OCI-LY1 (cell line): ENCODE measurements at regions not wholly inside any gene's neighbourhood (a gene's known extent, or its start where the extent isn't known, plus 50 kb on each side); places are given as distances from the start of the nearest gene placed in this dataset.

ENCODE experiments used
- H2AFZ ChIP-seq: fragments of 200-600 bp; sonication (generic), shearing (Covaris generic); 2 replicates; pipeline ENCODE4 v1.6.0; 2014; ENCODE audit warnings: antibody characterized with exemption, mild to moderate bottlenecking, low read length
- H3F3A ChIP-seq: fragments of 200-600 bp; sonication (generic), shearing (Covaris generic); 2 replicates; pipeline ENCODE4 v1.6.0; 2014; ENCODE audit warnings: mild to moderate bottlenecking, antibody characterized with exemption, low read length, moderate library complexity; ENCODE audit not compliant: insufficient read depth
- H3K27ac ChIP-seq: fragments of 200-600 bp; sonication (generic); 2 replicates; pipeline ENCODE4 v1.5.1; 2014; ENCODE audit warnings: low read length, mixed run types, mild to moderate bottlenecking, low read depth; ENCODE audit not compliant: poor library complexity, severe bottlenecking
- H3K27me3 ChIP-seq: fragments of 200-600 bp; sonication (generic); 2 replicates; pipeline ENCODE4 v1.6.0; 2014; ENCODE audit warnings: antibody characterized with exemption, mild to moderate bottlenecking, low read length, moderate library complexity; ENCODE audit not compliant: insufficient read depth
- H3K36me3 ChIP-seq: fragments of 200-600 bp; sonication (generic); 2 replicates; pipeline ENCODE4 v1.6.1; 2014; ENCODE audit warnings: mild to moderate bottlenecking, antibody characterized with exemption, low read length, moderate library complexity, mixed read lengths; ENCODE audit not compliant: insufficient read depth
- H3K4me1 ChIP-seq: fragments of 200-600 bp; sonication (generic); 2 replicates; pipeline ENCODE4 v1.5.1; 2014; ENCODE audit warnings: mild to moderate bottlenecking, low read length, moderate library complexity; ENCODE audit not compliant: insufficient read depth, severe bottlenecking
- H3K4me2 ChIP-seq: fragments of 200-600 bp; sonication (generic), shearing (Covaris generic); 2 replicates; pipeline ENCODE4 v1.6.1; 2014; ENCODE audit warnings: low read length
- H3K4me3 ChIP-seq: fragments of 200-600 bp; sonication (generic); 2 replicates; pipeline ENCODE4 v1.5.1; 2014; ENCODE audit warnings: low read length, low read depth, mild to moderate bottlenecking, mixed read lengths; ENCODE audit not compliant: poor library complexity, severe bottlenecking
- H3K79me2 ChIP-seq: fragments of 200-600 bp; shearing (Covaris generic); 2 replicates; pipeline ENCODE4 v1.6.1; 2016; ENCODE audit warnings: mixed run types, low read length, mixed read lengths; ENCODE audit not compliant: insufficient read depth
- H3K9ac ChIP-seq: fragments of 200-600 bp; sonication (generic), shearing (Covaris generic); 2 replicates; pipeline ENCODE4 v1.6.1; 2014; ENCODE audit warnings: mild to moderate bottlenecking, low read length, mixed read lengths
- H3K9me2 ChIP-seq: fragments of 200-600 bp; sonication (generic), shearing (Covaris generic); 2 replicates; pipeline ENCODE4 v1.6.1; 2014; ENCODE audit warnings: low read depth, mild to moderate bottlenecking, low read length, mixed read lengths
- H3K9me3 ChIP-seq: fragments of 200-600 bp; shearing (Covaris generic); 2 replicates; pipeline ENCODE4 v1.6.1; 2014; ENCODE audit warnings: low read length, mixed read lengths
- H4K20me1 ChIP-seq: fragments of 200-600 bp; sonication (generic), shearing (Covaris generic); 2 replicates; pipeline ENCODE4 v1.6.0; 2016; ENCODE audit warnings: mild to moderate bottlenecking, low read length; ENCODE audit not compliant: insufficient read depth
- CTCF ChIP-seq: fragments of 200-600 bp; sonication (generic), shearing (Covaris generic); IDR thresholded peaks from 2 replicates; pipeline ENCODE4 v1.5.1; 2017; ENCODE audit warnings: mild to moderate bottlenecking, antibody characterized with exemption, low read length, moderate library complexity, mixed read lengths
- EZH2 ChIP-seq: fragments of 200-600 bp; sonication (generic), shearing (Covaris generic); IDR thresholded peaks from 2 replicates; pipeline ENCODE4 v1.8.0; 2017; ENCODE audit warnings: borderline replicate concordance, mixed run types, mild to moderate bottlenecking, antibody characterized with exemption, low read length, moderate library complexity, mixed read lengths

- Histone ChIP-seq H3K4me1 (no peaks in the 10 kb centered on the region), H3K27me3 (no peaks in the 10 kb centered on the region), H3K9ac (no peak overlapping the region), H3F3A (no peaks in the 10 kb centered on the region), H3K4me3 (no peak overlapping the region), H3K36me3 (no peaks in the 10 kb centered on the region), H3K4me2 (no peak overlapping the region), H3K79me2 (no peaks in the 10 kb centered on the region), H4K20me1 (no peaks in the 10 kb centered on the region), H2AFZ (no peak overlapping the region), H3K9me2 (no peaks in the 10 kb centered on the region), H3K27ac (no peak overlapping the region), H3K9me3 (no peaks in the 10 kb centered on the region)
- TF ChIP-seq CTCF (no peak), EZH2 (no peak)
Observed at GRCh38 chr10:61356354-61356753, 96.8 kb downstream of the TMEM26 start.

DNA sequence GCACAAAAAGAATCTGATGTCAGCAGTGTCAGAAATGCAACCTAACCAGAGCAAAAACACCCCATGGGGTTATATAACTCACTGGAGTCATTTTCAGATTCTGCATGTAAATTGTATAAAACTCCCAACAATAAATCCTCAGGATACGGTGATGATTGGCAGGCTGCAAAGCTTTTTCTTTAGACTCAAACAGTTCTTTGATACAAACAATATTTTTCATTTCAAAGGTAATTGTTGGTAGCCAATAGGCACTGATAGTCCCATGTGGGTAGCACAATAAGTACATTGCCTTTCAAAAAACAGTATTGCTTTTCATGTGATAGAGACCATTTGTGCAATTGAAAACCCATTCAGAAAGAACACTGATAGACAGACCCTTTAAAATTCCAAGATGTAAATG is 98.0 kb downstream of the TMEM26 start:
- Histone ChIP-seq H3K27me3 (no peaks in the 10 kb centered on the region), H3K9me3 (no peaks in the 10 kb centered on the region), H3K4me1 (no peaks in the 10 kb centered on the region), H3F3A (no peaks in the 10 kb centered on the region), H3K36me3 (no peaks in the 10 kb centered on the region), H2AFZ (no peak overlapping the region), H3K79me2 (no peaks in the 10 kb centered on the region), H4K20me1 (no peaks in the 10 kb centered on the region), H3K4me3 (no peak overlapping the region), H3K9ac (no peak overlapping the region), H3K4me2 (no peak overlapping the region), H3K27ac (no peak overlapping the region), H3K9me2 (no peaks in the 10 kb centered on the region)
- TF ChIP-seq CTCF, result no peak

GRCh38 chr10:61354401-61354975 is 98.7 kb downstream of the TMEM26 start:
- no peaks in the 10 kb centered on the region for H3K4me1 ChIP-seq
- no peaks in the 10 kb centered on the region for H3K36me3 ChIP-seq
- H3K9ac ChIP-seq, result no peak overlapping the region
- H3K4me2 ChIP-seq, result no peak overlapping the region
- H3K79me2 ChIP-seq, result no peaks in the 10 kb centered on the region
- no peaks in the 10 kb centered on the region for H3K9me3 ChIP-seq
- H3K4me3 ChIP-seq, result no peak overlapping the region
- H3K27ac ChIP-seq, result no peak overlapping the region
- H3K27me3 ChIP-seq, result no peaks in the 10 kb centered on the region
- H4K20me1 ChIP-seq, result no peaks in the 10 kb centered on the region
- no peak overlapping the region for H2AFZ ChIP-seq
- no peaks in the 10 kb centered on the region for H3K9me2 ChIP-seq
- H3F3A ChIP-seq, result no peaks in the 10 kb centered on the region
- no peak for TF ChIP-seq CTCF
- TF ChIP-seq EZH2, result no peak
